IMR-90 (cell line): ENCODE measurements at regions not wholly inside any gene's neighbourhood (a gene's known extent, or its start where the extent isn't known, plus 50 kb on each side); places are given as distances from the start of the nearest gene placed in this dataset.

Source experiments
- ATAC-seq: fragments of 200-7000 bp; cut with Tn5 transposase; 2 replicates; pipeline ENCODE4 v1.9.1; 2020; ENCODE audit warnings: low read depth, mild to moderate bottlenecking, moderate library complexity
- BruUV-seq: library from RNA; stranded (reverse); fragments of 400-500 nt; replicated peaks from 2 replicates; lab custom pipeline; 2021; lab: Mats Ljungman, UMichigan
- CTCF ChIA-PET: fragments of 300-600 bp; formaldehyde crosslinking; extraction: SDS; loops from one replicate; lab custom pipeline; 2021; ENCODE audit warnings: antibody characterized with exemption; lab: Yijun Ruan, JAX
- POLR2A ChIA-PET: fragments of 300-600 bp; sonication (Branson Sonifier 250); formaldehyde crosslinking; loops from one replicate; lab custom pipeline; 2022; ENCODE audit warnings: antibody characterized with exemption; ENCODE audit not compliant: unreplicated experiment; lab: Charles Lee
- DNase-seq: peaks from one replicate; pipeline ENCODE4 v3.0.0; 2013
- H2AFZ ChIP-seq: replicated peaks from 2 replicates; pipeline ENCODE3; 2013; ENCODE audit warnings: low read length, mild to moderate bottlenecking; ENCODE audit not compliant: poor library complexity
- H2AK5ac ChIP-seq: 2 replicates; pipeline ENCODE4 v1.6.1; 2013; ENCODE audit warnings: low read depth, low read length, inconsistent platforms
- H2AK9ac ChIP-seq: replicated peaks from 2 replicates; pipeline ENCODE3; 2013; ENCODE audit warnings: mild to moderate bottlenecking, low read depth, low read length, moderate library complexity; ENCODE audit not compliant: poor library complexity
- H2BK120ac ChIP-seq: 2 replicates; pipeline ENCODE4 v1.6.1; 2013; ENCODE audit warnings: low read depth, low read length, inconsistent platforms
- H2BK15ac ChIP-seq: 3 replicates; pipeline ENCODE4 v1.6.1; 2013; ENCODE audit warnings: low read depth, low read length, inconsistent platforms
- H2BK20ac ChIP-seq: 2 replicates; pipeline ENCODE4 v1.6.1; 2013; ENCODE audit warnings: low read depth, mild to moderate bottlenecking, inconsistent platforms, low read length, moderate library complexity
- H2BK5ac ChIP-seq: 2 replicates; pipeline ENCODE4 v1.6.1; 2013; ENCODE audit warnings: mild to moderate bottlenecking, low read depth, low read length, inconsistent platforms; ENCODE audit not compliant: poor library complexity, severe bottlenecking
- H3K14ac ChIP-seq: replicated peaks from 2 replicates; pipeline ENCODE4 v1.6.1; 2013; ENCODE audit warnings: low read depth, low read length, inconsistent platforms
- H3K18ac ChIP-seq: 2 replicates; pipeline ENCODE4 v1.6.1; 2013; ENCODE audit warnings: low read depth, low read length, control low read depth
- H3K23ac ChIP-seq: 2 replicates; pipeline ENCODE4 v1.6.1; 2013; ENCODE audit warnings: low read depth, low read length, inconsistent platforms
- H3K27ac ChIP-seq: 2 replicates; pipeline ENCODE4 v1.5.1; 2013; ENCODE audit warnings: mild to moderate bottlenecking, control low read depth, low read length; ENCODE audit not compliant: insufficient read depth
- H3K27me3 ChIP-seq: 2 replicates; pipeline ENCODE4 v1.6.1; 2013; ENCODE audit warnings: low read length; ENCODE audit not compliant: control insufficient read depth, insufficient read depth
- H3K36me3 ChIP-seq: 2 replicates; pipeline ENCODE4 v1.6.1; 2013; ENCODE audit warnings: low read length, mixed read lengths; ENCODE audit not compliant: control insufficient read depth, insufficient read depth
- H3K4ac ChIP-seq: 2 replicates; pipeline ENCODE4 v1.6.1; 2013; ENCODE audit warnings: low read depth, low read length, inconsistent platforms
- H3K4me1 ChIP-seq: 2 replicates; pipeline ENCODE4 v1.6.1; 2013; ENCODE audit warnings: low read length, mixed read lengths; ENCODE audit not compliant: control insufficient read depth, insufficient read depth
- H3K4me2 ChIP-seq: 2 replicates; pipeline ENCODE4 v1.6.1; 2013; ENCODE audit warnings: low read depth, mild to moderate bottlenecking, control low read depth, low read length, moderate library complexity
- H3K4me3 ChIP-seq: 2 replicates; pipeline ENCODE4 v1.5.1; 2013; ENCODE audit warnings: low read depth, mild to moderate bottlenecking, control low read depth, low read length, moderate library complexity; ENCODE audit not compliant: insufficient read depth
- H3K56ac ChIP-seq: 2 replicates; pipeline ENCODE4 v1.6.1; 2013; ENCODE audit warnings: low read length, inconsistent platforms; ENCODE audit not compliant: insufficient read depth; ENCODE audit errors: extremely low read depth
- H3K79me1 ChIP-seq, 2 experiments: 2 replicates each; pipeline ENCODE4 v1.6.1; 2013; ENCODE audit warnings: low read length in 2 of 2, inconsistent platforms in 1 of 2, low read depth in 1 of 2
- H3K9ac ChIP-seq: 2 replicates; pipeline ENCODE4 v1.6.1; 2013; ENCODE audit warnings: low read depth, low read length, control low read depth
- H3K9me1 ChIP-seq: 2 replicates; pipeline ENCODE4 v1.6.1; 2013; ENCODE audit warnings: low read length, inconsistent platforms; ENCODE audit not compliant: insufficient read depth
- H3K9me3 ChIP-seq: 2 replicates; pipeline ENCODE4 v1.6.1; 2013; ENCODE audit warnings: low read length; ENCODE audit not compliant: control insufficient read depth, insufficient read depth
- H4K20me1 ChIP-seq: 2 replicates; pipeline ENCODE4 v1.6.1; 2013; ENCODE audit warnings: low read length, inconsistent platforms; ENCODE audit not compliant: insufficient read depth
- H4K5ac ChIP-seq: 2 replicates; pipeline ENCODE4 v1.6.1; 2013; ENCODE audit warnings: mild to moderate bottlenecking, low read depth, low read length, control low read depth
- H4K8ac ChIP-seq, 2 experiments: 2 replicates each; pipeline ENCODE4 v1.6.1; 2013; ENCODE audit warnings: low read depth in 2 of 2, low read length in 2 of 2, control low read depth in 1 of 2, inconsistent platforms in 1 of 2
- H4K91ac ChIP-seq: 2 replicates; pipeline ENCODE4 v1.6.1; 2013; ENCODE audit warnings: low read depth, low read length, inconsistent platforms; ENCODE audit not compliant: insufficient read depth
- BHLHE40 ChIP-seq: fragments of 150-350 bp; IDR thresholded peaks from 2 replicates; pipeline ENCODE4 v1.6.1; 2016; ENCODE audit warnings: mild to moderate bottlenecking, low read depth, low read length
- CHD1 ChIP-seq: IDR thresholded peaks from 2 replicates; pipeline ENCODE4 v1.6.1; 2012; ENCODE audit warnings: low read depth, low read length, improper control_type of control experiment
- FOS ChIP-seq: fragments of 150-350 bp; IDR thresholded peaks from 2 replicates; pipeline ENCODE4 v1.6.1; 2016; ENCODE audit warnings: low read depth, low read length
- MXI1 ChIP-seq: IDR thresholded peaks from 2 replicates; pipeline ENCODE4 v1.6.1; 2012; ENCODE audit warnings: low read depth, mild to moderate bottlenecking, low read length, moderate library complexity, borderline replicate concordance
- NFE2L2 ChIP-seq: fragments of 150-350 bp; IDR thresholded peaks from 2 replicates; pipeline ENCODE4 v1.6.1; 2016; ENCODE audit warnings: low read depth, mild to moderate bottlenecking, low read length
- RAD21 ChIP-seq: IDR thresholded peaks from 2 replicates; pipeline ENCODE4 v1.6.1; 2012; ENCODE audit warnings: low read length, improper control_type of control experiment
- RFX5 ChIP-seq: IDR thresholded peaks from 2 replicates; pipeline ENCODE4 v1.8.0; 2012; ENCODE audit warnings: low read depth, mild to moderate bottlenecking, low read length, moderate library complexity
- SMC3 ChIP-seq: fragments of 150-350 bp; IDR thresholded peaks from 2 replicates; pipeline ENCODE4 v1.6.1; 2016; ENCODE audit warnings: low read depth, mild to moderate bottlenecking, antibody characterized with exemption, low read length, moderate library complexity
- WGBS, 2 experiments: methylation state at CpG; one replicate each; pipeline versions ENCODE4 v1.1.5 to v1.1.7; 2013; ENCODE audit warnings: missing lambda C conversion rate in 2 of 2; ENCODE audit not compliant: insufficient read length in 1 of 2; ENCODE audit errors: extremely low coverage in 2 of 2; 5-methylcytosine and 5-hydroxymethylcytosine counted together
- dilution Hi-C: fragments of 300-500 bp; cut with HindIII; formaldehyde crosslinking; loops from one replicate; pipeline ENCODE4 v1.14.3; 2018; ENCODE audit warnings: low sequenced_read_pairs; ENCODE audit not compliant: unreplicated experiment
- in situ Hi-C: fragments of 300-500 bp; cut with MboI; formaldehyde crosslinking; loops from 3 replicates; pipeline ENCODE4 v1.14.3; 2019; ENCODE audit warnings: low sequenced_read_pairs, inconsistent platforms, mixed read lengths
- intact Hi-C: fragments of 100-400 bp; cut with micrococcal nuclease; formaldehyde crosslinking; loops from 2 replicates; pipeline ENCODE4 v1.10.0; 2022
- TF ChIP-seq, protein P1 (sequence below): fragments of 150-350 bp; IDR thresholded peaks from 2 replicates; pipeline ENCODE4 v1.6.1; 2017; ENCODE audit warnings: mild to moderate bottlenecking, antibody characterized with exemption, low read length, low read depth
- TF ChIP-seq, protein P2 (sequence below): conservative IDR thresholded peaks from 2 replicates; pipeline ENCODE4 v1.5.1; 2012; ENCODE audit warnings: mild to moderate bottlenecking, low read depth, low read length, improper control_type of control experiment

DNA sequence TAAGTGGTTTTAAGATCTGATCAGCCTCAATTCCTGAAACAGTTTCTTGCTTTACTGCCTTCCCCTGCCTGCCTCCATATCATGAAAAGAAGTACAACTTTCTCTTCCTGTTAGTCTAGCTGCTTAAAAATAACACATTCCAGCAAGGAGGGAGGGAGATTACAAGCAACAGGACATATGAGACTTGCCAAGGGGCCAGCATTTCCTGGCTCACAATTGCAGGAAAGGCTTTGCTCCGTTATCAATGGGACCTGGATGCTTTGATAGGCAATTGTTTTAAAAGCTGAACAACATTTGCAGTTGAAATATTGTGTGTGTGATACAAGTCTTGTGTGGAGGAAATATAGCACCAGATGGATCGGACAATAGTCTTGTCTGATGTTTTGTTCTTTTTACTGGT lies 425.0 kb downstream of the FAT4 start:
- peak overlapping the region; percentile 3; the same call in 1 of the 2 replicates for H3K27ac ChIP-seq
- no peaks in the 10 kb centered on the region for H4K20me1 ChIP-seq
- peak overlapping the region; percentile 57; the same call in 1 of the 2 replicates for H4K5ac ChIP-seq
- DNase-seq: peak; percentile 38
- ATAC-seq: peak; percentile 47; the same call in 1 of the 2 replicates
- peaks cover 6% of the 10 kb centered on the region; the same call in 1 of the 2 replicates for H3K4me1 ChIP-seq
- peak overlapping the region; percentile 61; the same call in 1 of the 2 replicates for H3K4ac ChIP-seq
- H2AK5ac ChIP-seq: no peak overlapping the region
- peak overlapping the region; percentile 62 for H2BK5ac ChIP-seq
- TF ChIP-seq BHLHE40: no peak
- TF ChIP-seq FOS: no peak
- TF ChIP-seq SMC3: no peak
- TF ChIP-seq RAD21: no peak
- TF ChIP-seq RFX5: no peak
- no peak for TF ChIP-seq NFE2L2
- TF ChIP-seq, protein P1, sequence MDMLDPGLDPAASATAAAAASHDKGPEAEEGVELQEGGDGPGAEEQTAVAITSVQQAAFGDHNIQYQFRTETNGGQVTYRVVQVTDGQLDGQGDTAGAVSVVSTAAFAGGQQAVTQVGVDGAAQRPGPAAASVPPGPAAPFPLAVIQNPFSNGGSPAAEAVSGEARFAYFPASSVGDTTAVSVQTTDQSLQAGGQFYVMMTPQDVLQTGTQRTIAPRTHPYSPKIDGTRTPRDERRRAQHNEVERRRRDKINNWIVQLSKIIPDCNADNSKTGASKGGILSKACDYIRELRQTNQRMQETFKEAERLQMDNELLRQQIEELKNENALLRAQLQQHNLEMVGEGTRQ: no peak
- no peak for TF ChIP-seq CHD1
- TF ChIP-seq, protein P2, sequence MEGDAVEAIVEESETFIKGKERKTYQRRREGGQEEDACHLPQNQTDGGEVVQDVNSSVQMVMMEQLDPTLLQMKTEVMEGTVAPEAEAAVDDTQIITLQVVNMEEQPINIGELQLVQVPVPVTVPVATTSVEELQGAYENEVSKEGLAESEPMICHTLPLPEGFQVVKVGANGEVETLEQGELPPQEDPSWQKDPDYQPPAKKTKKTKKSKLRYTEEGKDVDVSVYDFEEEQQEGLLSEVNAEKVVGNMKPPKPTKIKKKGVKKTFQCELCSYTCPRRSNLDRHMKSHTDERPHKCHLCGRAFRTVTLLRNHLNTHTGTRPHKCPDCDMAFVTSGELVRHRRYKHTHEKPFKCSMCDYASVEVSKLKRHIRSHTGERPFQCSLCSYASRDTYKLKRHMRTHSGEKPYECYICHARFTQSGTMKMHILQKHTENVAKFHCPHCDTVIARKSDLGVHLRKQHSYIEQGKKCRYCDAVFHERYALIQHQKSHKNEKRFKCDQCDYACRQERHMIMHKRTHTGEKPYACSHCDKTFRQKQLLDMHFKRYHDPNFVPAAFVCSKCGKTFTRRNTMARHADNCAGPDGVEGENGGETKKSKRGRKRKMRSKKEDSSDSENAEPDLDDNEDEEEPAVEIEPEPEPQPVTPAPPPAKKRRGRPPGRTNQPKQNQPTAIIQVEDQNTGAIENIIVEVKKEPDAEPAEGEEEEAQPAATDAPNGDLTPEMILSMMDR: no peak
- TF ChIP-seq MXI1: no peak
- H3K9me3 ChIP-seq: no peaks in the 10 kb centered on the region
- H3K9me1 ChIP-seq: no peaks in the 10 kb centered on the region
- intact Hi-C loops (loop anchor here (5.0 kb wide), 1 partner anchor 352 kb away; no protein-coding TSS in a partner anchor), in situ Hi-C loops (loop anchor here (5.0 kb wide), 1 partner anchor 427 kb away; the partner anchor contains the start of gene FAT4), dilution Hi-C loops (no loop called here)
- peak overlapping the region; percentile 25; the same call in 1 of the 2 replicates for H3K4me2 ChIP-seq
- ChIA-PET CTCF (no interaction called here), POLR2A (no interaction called here)
- peak overlapping the region; percentile 78; the same call in 1 of the 2 replicates for H3K18ac ChIP-seq
- peak overlapping the region; percentile 20 for H4K91ac ChIP-seq
- peak overlapping the region; percentile 66; the same call in 2 of the 3 replicates for H2BK15ac ChIP-seq
- peak overlapping the region; percentile 23 to 90; a peak in 3 of 4 replicates for H4K8ac ChIP-seq
- WGBS, 2 experiments: no CpG with 5 or more reads among the region's 2 CpGs
- no peak overlapping the region for H2AK9ac ChIP-seq
- H2AFZ ChIP-seq: peak overlapping the region; percentile 71
- H2BK20ac ChIP-seq: peak overlapping the region; percentile 36
- H3K9ac ChIP-seq: no peak overlapping the region
- peak overlapping the region; percentile 71 for H2BK120ac ChIP-seq
- BruUV-seq: no TSS peak
- H3K36me3 ChIP-seq: no peaks in the 10 kb centered on the region
- peak overlapping the region; percentile 2; the same call in 1 of the 2 replicates for H3K23ac ChIP-seq
- H3K14ac ChIP-seq: peak overlapping the region; percentile 79
- no peak overlapping the region for H3K4me3 ChIP-seq
- H3K79me1 ChIP-seq: no peaks in the 10 kb centered on the region
- H3K27me3 ChIP-seq: no peaks in the 10 kb centered on the region
- no peak overlapping the region; the same call in 1 of the 2 replicates for H3K56ac ChIP-seq
